BJ (cell line): ENCODE measurements at regions not wholly inside any gene's neighbourhood (a gene's known extent, or its start where the extent isn't known, plus 50 kb on each side); places are given as distances from the start of the nearest gene placed in this dataset.

Experiments
- CTCF ChIA-PET: fragments of 350-600 bp; formaldehyde crosslinking; extraction: SDS; loops from one replicate; lab custom pipeline; 2021; ENCODE audit warnings: antibody characterized with exemption, inconsistent platforms; lab: Yijun Ruan, JAX
- POLR2A ChIA-PET: fragments of 300-600 bp; sonication (Branson Sonifier 250); formaldehyde crosslinking; extraction: SDS; loops from one replicate; lab custom pipeline; 2021; ENCODE audit warnings: antibody characterized with exemption; lab: Charles Lee
- DNase-seq: peaks from one replicate; pipeline ENCODE4 v3.0.0-alpha.2; 2011; ENCODE audit warnings: low read depth
- H3K27me3 ChIP-seq: 2 replicates; pipeline ENCODE4 v1.6.0; 2011; ENCODE audit warnings: low read length; ENCODE audit not compliant: control insufficient read depth, insufficient read depth
- H3K36me3 ChIP-seq: 2 replicates; pipeline ENCODE4 v1.5.1; 2011; ENCODE audit warnings: low read length; ENCODE audit not compliant: control insufficient read depth, insufficient read depth
- H3K4me3 ChIP-seq: 2 replicates; pipeline ENCODE4 v1.5.1; 2011; ENCODE audit warnings: low read depth, mild to moderate bottlenecking, control low read depth, low read length
- CTCF ChIP-seq: IDR thresholded peaks from 2 replicates; pipeline ENCODE4 v1.5.1; 2011; ENCODE audit warnings: low read depth, mild to moderate bottlenecking, control low read depth, inconsistent platforms, low read length, moderate library complexity; ENCODE audit not compliant: insufficient read depth

- TF ChIP-seq CTCF = no peak
- no peak for DNase-seq
- Histone ChIP-seq H3K4me3 (no peak overlapping the region), H3K36me3 (no peaks in the 10 kb centered on the region), H3K27me3 (no peaks in the 10 kb centered on the region)
- CTCF ChIA-PET = no interaction called here
- POLR2A ChIA-PET = no interaction called here
Observed at GRCh38 chr10:28082885-28083284, 84.0 kb upstream of the ODAD2 start.

GRCh38 chr10:28082316-28082715 lies 83.4 kb upstream of the ODAD2 start:
- Histone ChIP-seq H3K4me3 (no peak overlapping the region), H3K27me3 (no peaks in the 10 kb centered on the region), H3K36me3 (no peaks in the 10 kb centered on the region)
- TF ChIP-seq CTCF = no peak
- ChIA-PET CTCF (no interaction called here), POLR2A (no interaction called here)
- DNase-seq = no peak

- TF ChIP-seq CTCF = no peak
- CTCF ChIA-PET = interaction anchor here (1.0 to 2.0 kb wide), 3 partner anchors 23 to 336 kb away, joined by 3 to 6 read pairs (median 4); no protein-coding TSS in a partner anchor
- no peak overlapping the region for H3K4me3 ChIP-seq
- H3K36me3 ChIP-seq = no peaks in the 10 kb centered on the region
- POLR2A ChIA-PET = interaction anchor here (0.6 to 1.3 kb wide), 3 partner anchors 12 to 104 kb away, joined by 3 to 5 read pairs (median 3); no protein-coding TSS in a partner anchor
- peak; percentile 81 for DNase-seq
- H3K27me3 ChIP-seq = no peaks in the 10 kb centered on the region
Observed at GRCh38 chr10:28077889-28078288, 79.0 kb upstream of the ODAD2 start.

GRCh38 chr10:28075424-28075823 lies 76.5 kb upstream of the ODAD2 start:
- Histone ChIP-seq H3K4me3 (no peak overlapping the region), H3K36me3 (no peaks in the 10 kb centered on the region), H3K27me3 (no peaks in the 10 kb centered on the region)
- DNase-seq = no peak
- CTCF ChIA-PET = no interaction called here
- POLR2A ChIA-PET = no interaction called here
- no peak for TF ChIP-seq CTCF

GRCh38 chr10:28072573-28072972 lies 73.7 kb upstream of the ODAD2 start:
- Histone ChIP-seq H3K4me3 (no peak overlapping the region), H3K36me3 (no peaks in the 10 kb centered on the region), H3K27me3 (no peaks in the 10 kb centered on the region)
- DNase-seq = no peak
- CTCF ChIA-PET = no interaction called here
- TF ChIP-seq CTCF = no peak
- POLR2A ChIA-PET = no interaction called here
